ENCODE measurements at regions not wholly inside any gene's neighbourhood (a gene's known extent, or its start where the extent isn't known, plus 50 kb on each side); places are given as distances from the start of the nearest gene placed in this dataset.
"Not testable (repeated sequence)": the region's sequence is repeated elsewhere in the genome, so short reads cannot be mapped to it uniquely, and the experiment has no call there.

DNA sequence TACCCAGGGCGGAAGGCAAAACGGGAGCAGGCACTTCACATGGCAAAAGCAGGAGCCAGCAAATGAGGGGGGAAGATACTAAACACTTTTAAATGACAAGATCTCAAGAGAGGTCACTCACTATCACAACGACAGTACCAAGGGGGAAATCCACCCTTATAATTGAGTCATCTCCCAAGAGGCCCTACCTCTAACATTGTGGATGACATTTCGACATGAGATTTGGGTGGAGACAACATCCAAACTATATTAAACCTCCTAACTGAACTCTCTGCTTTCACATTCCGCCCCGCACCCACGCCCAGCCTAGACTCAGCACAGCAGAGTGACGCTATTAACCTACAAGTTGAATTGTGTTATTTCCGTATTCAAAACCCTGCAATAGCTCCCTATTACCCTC is 76.7 kb upstream of the SCAF11 start:
- TF ChIP-seq, protein P1, sequence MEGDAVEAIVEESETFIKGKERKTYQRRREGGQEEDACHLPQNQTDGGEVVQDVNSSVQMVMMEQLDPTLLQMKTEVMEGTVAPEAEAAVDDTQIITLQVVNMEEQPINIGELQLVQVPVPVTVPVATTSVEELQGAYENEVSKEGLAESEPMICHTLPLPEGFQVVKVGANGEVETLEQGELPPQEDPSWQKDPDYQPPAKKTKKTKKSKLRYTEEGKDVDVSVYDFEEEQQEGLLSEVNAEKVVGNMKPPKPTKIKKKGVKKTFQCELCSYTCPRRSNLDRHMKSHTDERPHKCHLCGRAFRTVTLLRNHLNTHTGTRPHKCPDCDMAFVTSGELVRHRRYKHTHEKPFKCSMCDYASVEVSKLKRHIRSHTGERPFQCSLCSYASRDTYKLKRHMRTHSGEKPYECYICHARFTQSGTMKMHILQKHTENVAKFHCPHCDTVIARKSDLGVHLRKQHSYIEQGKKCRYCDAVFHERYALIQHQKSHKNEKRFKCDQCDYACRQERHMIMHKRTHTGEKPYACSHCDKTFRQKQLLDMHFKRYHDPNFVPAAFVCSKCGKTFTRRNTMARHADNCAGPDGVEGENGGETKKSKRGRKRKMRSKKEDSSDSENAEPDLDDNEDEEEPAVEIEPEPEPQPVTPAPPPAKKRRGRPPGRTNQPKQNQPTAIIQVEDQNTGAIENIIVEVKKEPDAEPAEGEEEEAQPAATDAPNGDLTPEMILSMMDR (IDR thresholded peaks at IDR 0.05; ENCODE audit: borderline replicate concordance, control extremely low read depth, extremely low read depth, insufficient read depth, missing control alignments) = no peak
- in situ Hi-C loops (cut with MboI; ENCODE audit: low sequenced_read_pairs, unreplicated experiment) = no loop called here

DNA sequence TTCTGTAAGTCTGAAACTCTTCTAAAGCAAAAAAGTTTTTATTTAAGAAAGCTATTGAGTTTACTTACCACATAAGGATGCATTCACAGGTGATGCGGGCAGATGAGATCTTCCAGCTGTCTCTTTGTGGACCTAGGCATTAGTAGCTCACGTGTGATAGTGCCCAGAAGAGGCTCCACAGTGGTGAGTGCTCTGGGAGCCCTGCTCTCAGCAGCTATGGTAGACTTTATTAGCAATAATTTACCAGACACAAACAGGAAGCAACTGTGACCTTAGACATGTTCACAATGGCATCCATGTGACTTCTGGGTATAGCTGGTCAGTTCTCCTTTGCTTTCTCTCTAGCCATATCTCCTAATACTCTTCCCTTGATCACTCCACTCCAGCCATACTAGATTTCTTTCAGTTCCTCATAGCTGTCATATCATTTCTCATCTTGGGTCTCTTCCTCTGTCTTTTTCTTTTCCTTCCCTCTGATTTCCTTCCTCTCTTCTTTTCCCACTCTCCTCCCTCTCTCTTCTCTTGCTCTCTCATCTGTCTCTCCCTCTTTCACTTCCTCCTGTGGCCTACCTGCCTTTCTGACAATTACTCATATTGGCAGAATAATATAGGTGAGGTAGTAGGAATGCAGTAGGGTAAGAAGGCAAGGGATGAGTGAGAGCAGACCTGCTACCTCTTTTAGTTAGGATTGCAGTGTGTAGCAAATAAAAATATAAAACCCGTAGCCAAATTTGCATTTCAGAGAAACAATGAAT is 75.2 kb upstream of the SCAF11 start:
- in situ Hi-C loops (cut with MboI; ENCODE audit: low sequenced_read_pairs, unreplicated experiment) = no loop called here
- TF ChIP-seq, protein P1 (IDR thresholded peaks at IDR 0.05; ENCODE audit: borderline replicate concordance, control extremely low read depth, extremely low read depth, insufficient read depth, missing control alignments) = no peak
- DNase-seq (ENCODE audit: low spot score) = peak; percentile 9

More for the DNA sequence above, 76.7 kb upstream of the SCAF11 start:
- no peak for DNase-seq (ENCODE audit: low spot score)

DNA sequence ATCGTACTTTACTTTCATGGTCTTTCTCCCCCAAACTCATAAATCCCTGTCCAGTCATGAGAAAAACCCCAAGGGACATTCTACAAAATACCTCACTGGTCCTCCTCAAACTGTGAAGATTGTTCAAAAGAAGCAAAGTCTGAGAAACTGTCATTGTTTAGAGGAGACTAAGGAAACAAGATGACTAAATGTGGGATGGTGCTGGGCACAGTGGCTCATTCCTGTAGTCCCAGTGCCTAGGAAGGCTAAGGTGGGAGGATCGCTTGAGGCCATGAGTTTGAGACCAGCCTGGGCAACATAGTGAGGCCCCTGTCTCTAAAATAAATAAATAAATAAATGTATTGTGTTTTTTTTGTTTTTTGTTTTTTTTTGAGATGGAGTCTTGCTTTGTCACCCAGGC is 74.2 kb upstream of the SCAF11 start:
- in situ Hi-C loops (cut with MboI; ENCODE audit: low sequenced_read_pairs, unreplicated experiment) = no loop called here
- DNase-seq (ENCODE audit: low spot score) = no peak
- TF ChIP-seq, protein P1 (IDR thresholded peaks at IDR 0.05; ENCODE audit: borderline replicate concordance, control extremely low read depth, extremely low read depth, insufficient read depth, missing control alignments) = no peak

DNA sequence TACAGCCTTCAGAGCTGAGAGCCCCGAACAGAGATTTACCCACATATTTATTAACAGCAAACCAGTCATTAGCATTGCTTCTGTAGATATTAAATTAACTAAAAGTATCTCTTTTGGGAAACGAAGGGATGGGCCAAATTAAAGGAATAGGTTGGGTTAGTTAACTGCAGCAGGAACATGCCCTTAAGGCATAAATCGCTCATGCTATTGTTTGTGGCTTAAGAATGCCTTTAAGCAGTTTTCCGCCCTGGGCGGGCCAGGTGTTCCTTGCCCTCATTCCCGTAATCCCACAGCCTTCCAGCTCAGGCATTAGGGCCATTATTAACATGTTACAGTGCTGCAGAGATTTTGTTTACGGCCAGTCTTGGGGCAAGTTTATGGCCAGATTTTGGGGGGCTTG is 68.3 kb upstream of the SCAF11 start:
- DNase-seq (ENCODE audit: low spot score); in situ Hi-C loops (cut with MboI; ENCODE audit: low sequenced_read_pairs, unreplicated experiment): not testable (repeated sequence)

DNA sequence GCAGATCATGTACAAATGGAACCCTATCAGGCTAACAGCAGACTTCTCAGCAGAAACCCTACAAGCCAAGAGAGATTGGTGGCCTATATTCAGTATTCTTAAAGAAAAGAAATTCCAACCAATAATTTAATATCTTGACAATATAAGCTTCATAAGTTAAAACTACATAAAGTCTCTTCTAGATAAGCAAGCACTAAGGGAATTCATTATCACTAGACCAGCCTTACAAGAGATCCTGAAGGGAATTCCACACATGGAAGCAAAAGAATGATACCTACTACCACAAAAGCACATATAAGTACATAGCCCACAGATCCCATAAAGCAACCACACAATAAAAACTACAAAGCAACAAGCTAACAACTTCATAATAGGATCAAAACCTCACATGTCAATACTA is 60.4 kb upstream of the SCAF11 start:
- no peak for DNase-seq (ENCODE audit: low spot score)
- TF ChIP-seq, protein P1 (IDR thresholded peaks at IDR 0.05; ENCODE audit: borderline replicate concordance, control extremely low read depth, extremely low read depth, insufficient read depth, missing control alignments) = no peak
- in situ Hi-C loops (cut with MboI; ENCODE audit: low sequenced_read_pairs, unreplicated experiment) = no loop called here

DNA sequence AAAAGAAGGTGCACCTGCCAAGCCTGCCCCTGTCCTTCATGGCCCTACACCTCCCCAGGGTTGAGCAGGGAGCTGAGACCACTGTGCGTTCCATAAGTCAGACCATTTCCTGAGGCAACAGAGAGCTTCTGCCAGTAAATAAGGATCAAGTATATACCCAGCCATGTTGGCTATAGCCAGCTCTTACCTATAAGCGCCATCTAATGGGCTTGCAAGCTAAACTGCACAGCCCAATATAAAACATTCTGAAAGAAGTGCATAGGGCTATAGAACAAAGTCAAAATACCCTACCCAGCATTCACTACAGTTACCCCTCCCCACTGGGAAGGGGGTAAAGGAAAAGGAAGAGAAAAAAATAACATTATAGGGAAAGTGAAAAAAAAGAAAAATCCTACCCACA is 59.3 kb upstream of the SCAF11 start:
- in situ Hi-C loops (cut with MboI; ENCODE audit: low sequenced_read_pairs, unreplicated experiment) = no loop called here
- TF ChIP-seq, protein P1 (IDR thresholded peaks at IDR 0.05; ENCODE audit: borderline replicate concordance, control extremely low read depth, extremely low read depth, insufficient read depth, missing control alignments) = no peak
- DNase-seq (ENCODE audit: low spot score) = no peak

DNA sequence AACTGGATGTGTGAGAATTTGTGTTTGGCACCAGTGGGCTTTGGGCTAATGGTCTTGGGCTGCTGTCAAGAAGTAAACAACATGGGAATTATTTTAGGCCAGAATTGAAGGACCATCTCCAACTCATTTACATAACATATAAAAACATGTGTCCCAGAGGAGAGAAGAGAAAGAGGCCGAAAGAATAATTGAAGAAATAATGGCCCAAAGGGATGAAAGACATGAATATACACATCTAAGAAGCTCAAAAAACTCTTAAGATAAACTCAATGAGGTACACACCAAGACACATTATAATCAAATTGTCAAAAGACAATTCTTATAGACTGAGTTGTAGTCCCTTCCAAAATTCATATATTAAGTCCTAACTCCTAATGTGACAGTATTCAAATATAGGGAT is 56.1 kb upstream of the SCAF11 start:
- DNase-seq (ENCODE audit: low spot score) = no peak
- in situ Hi-C loops (cut with MboI; ENCODE audit: low sequenced_read_pairs, unreplicated experiment) = no loop called here
- TF ChIP-seq, protein P1 (IDR thresholded peaks at IDR 0.05; ENCODE audit: borderline replicate concordance, control extremely low read depth, extremely low read depth, insufficient read depth, missing control alignments) = no peak

Data from GM13976 (cell line).